Inflammatory macrophage treated with lipopolysaccharide for 1 hour (primary cell): ENCODE measurements at regions not wholly inside any gene's neighbourhood (a gene's known extent, or its start where the extent isn't known, plus 50 kb on each side); places are given as distances from the start of the nearest gene placed in this dataset.

Source experiments
- DNase-seq, 2 donors: peaks; one replicate each; pipeline ENCODE4 v3.0.0-alpha.2; 2020 to 2022

DNA sequence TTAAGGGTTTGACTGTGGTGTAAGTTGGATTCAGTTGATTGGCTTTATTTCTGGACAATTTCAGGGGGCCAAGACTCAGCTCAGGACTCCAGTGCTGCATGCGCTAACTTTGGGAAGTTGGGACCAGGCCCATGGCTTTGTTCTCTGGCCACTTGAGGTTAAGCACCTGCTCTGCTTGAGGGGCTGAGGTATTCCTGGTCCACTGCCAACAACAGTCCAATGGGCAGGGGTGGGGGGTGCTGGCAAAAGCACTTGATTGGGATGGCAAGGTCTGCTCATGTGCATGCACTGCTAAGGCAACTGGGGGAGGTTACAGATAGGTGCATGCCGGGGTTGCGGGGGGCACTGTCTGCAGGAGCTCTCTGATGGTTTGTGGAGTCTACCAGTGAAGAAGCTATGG lies 52.6 kb upstream of the ASB17 start:
- no peak for DNase-seq

DNA sequence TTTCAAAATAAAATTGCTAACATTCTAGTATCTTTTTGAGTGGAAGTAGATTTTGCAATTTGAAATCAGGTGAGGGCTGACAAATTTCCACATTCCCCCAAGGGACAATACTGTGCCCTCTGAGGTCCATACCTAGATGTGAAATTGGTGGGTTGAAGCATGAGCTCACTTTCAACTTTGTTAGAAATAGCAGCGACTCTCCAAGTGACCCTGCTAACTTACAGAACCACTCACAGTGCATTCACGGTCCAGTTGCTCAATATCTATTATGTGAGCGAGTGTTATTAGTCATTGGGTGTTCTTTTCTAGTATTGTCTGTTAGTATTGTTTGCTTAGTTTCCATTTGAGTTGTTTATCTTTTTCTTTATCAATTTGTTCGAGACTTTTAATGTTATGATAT lies 53.6 kb upstream of the ASB17 start:
- DNase-seq: no peak

DNA sequence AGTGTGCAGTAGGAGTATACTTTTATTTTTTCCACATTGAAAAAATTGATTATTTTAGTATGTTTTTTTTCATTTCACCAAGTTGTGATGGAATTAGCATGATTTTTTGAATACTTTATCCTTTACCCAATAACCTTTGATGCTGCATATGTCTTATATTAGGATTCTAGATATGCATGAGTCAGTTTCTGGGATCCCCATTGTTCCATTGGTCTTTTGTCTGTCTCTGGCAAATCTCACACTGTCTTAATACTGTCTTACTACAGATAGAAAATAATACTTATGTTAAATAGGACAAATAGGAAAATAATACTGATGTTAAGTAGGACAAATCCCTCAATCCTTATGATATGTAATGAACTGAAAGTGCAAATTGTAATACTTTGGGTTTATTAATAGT lies 54.3 kb upstream of the ASB17 start:
- DNase-seq: no peak

DNA sequence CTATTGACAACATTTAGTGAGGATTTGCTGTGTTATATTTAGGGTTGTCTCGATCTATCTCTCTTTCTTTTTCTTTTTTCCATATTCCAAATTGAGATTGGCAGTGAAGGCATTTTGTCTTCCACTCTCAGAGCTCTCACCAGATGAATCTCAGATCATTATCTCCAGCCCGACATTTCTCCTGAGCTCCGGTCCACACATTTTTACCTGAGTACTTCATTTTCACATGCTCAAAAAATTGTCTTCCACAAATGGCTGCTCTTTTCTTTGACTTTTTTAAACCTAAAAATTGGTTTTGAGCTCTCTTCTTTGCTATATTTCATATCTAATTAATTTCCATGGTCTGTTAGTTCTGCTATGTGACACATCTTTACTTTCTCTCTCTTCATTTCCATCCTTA lies 56.9 kb upstream of the ASB17 start:
- DNase-seq: no peak

DNA sequence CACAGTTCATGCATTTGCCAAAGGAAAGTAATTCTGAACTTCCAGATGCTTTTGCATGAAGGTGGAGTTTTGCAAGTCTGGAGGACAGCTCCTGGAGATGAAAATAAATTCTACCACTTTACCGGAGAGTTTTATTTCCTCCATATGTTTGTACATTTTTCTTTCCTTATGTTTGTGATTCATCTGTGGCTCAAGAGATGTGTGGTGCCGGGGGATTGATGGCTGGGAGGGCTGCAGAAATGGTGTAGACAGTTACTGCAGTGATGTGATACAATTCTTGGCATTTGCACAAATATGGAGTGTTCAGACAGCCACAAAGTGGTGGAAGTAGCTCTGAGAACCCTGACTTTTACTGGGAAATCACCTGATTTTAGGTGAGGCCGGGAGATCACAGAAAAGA lies 58.5 kb upstream of the ASB17 start:
- DNase-seq: no peak

DNA sequence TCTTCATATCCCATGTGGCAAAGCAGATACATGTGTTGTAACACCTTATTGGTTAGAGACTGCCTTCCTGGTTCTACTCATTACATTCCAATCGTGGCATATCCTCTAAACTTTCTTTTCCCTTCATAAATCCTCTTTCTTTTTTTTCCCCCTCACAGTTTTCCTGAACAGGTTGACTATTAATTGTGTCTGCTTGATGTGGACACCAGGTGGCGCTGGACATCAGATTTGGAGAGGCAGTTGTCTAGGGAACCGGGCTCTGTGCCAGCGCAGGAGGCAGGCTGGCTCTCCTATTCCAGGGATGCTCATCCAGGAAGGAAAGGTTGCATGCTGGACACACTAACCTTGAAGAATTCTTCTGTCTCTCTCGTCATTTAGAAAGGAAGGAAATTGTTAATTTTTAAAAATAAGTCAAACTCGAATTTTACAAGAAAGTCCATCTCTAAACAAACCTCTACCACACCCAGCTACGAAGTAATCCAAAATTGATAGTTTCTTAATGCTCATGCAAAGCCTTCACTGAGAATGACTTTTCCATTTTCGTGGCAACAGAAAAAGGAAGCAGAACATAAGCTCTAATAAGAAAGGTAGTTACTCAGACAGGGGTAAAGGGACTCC lies 59.4 kb upstream of the ASB17 start:
- DNase-seq: peak; percentile 53 to 76

DNA sequence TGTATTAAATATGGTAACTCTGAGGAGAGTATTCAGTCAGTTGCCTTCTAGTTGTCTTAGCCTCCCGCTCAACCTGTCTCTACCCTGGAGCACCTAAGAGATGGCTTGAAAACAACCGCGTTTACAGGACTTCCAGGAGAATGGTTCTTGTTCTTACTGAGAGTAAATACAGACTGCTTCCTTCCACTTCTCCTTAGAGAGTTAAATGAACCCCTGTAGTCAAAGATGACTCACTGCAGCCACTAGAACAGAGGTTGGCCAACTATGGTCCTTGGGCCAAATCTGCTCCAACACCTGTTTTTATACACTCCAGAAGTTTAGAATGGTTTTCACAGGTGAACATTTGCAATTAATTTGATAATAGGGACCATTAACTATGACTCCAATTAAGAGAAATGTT lies 60.1 kb upstream of the ASB17 start:
- DNase-seq: no peak

DNA sequence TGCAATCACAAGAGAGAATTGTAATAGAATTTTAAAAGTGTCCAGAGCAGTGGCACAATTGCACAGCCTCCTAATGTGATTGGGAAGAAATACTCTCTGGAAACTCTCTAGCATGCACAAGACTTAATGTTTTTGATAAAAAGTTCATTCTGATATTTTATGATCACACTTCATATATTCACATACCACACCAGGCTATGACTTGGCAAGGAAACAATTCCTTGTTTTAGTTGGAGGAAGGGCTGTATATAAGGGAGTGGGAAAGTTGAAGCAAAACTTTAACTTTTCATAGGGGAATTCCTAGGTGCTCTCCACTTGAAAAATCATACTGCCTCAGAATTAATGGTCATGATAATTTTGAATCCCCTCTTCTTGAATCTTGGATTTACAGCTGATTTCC lies 61.5 kb upstream of the ASB17 start:
- DNase-seq: no peak

DNA sequence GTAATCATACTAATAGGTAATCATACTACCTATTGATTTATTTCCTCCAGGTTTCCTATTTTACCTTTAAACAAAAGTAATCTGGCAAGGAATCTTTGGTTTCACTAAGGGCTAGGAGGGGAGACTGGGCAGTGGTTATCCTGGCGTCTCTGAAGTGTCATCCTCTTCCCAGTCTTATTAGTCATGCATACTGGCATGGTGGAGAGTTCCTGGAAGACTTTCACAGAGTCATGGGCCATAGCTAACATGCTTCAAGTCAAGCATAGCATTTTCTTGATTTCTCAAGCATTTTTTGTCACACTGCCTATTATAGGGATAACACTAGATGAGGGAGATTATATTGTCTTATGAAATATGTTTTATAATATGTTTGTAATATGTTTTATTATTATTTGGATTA lies 64.0 kb upstream of the ASB17 start:
- no peak for DNase-seq

DNA sequence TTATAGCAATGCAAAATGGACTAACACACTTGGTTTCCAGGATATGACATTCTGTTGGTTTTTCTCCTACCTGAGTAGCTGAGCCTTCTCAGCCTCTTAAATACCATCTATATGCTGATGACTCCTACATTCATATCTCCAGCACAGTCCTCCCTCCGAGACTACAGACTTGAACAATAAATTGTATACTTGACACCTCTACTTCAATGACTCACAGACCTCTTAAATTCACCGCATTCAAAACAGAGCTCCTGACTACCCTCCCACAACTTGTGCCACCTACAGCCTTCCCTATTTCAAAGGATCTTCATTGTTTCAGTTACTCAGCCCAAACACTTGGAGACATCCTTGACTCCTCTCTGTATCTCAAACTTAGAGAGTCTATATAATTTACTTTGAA lies 66.8 kb upstream of the ASB17 start:
- DNase-seq: no peak

DNA sequence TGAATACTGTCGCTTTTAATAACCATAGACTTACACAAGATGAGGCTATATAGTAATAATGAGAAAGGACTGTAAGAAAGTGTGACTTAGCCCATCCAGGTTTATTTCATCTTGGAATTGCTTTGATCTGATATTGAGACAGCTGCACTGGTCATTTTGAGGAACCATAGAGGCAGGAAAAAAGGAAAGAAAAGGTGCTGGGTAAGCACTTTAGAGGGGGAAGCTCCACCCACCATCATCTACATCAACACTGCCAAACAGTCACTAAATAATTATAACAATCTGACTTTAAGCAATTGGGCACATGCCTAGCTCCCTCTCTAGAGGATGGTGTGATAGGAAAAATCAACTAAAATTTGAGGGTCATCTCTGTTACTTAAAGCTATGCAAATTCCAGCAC lies 70.6 kb upstream of the ST6GALNAC3 start:
- peak; percentile 1 to 3 for DNase-seq

DNA sequence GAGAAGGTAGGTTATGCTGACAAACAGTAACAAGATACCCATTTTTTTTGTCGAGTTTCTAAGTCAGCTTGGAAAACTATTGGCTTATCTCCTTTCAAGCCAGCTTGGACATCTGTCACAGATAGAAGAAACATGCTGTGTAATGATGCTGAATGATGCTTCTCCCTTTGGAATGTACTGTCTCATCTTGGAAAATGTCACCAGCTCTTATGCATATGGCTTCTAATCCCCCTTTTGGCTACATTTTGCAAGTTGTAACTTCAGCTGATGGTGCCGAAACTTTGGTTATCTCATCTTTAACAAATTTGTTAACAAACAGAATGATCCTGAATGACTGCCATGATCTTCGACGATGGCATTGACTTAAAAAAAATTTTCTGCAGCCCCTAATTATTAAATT lies 68.8 kb upstream of the ST6GALNAC3 start:
- DNase-seq: no peak

DNA sequence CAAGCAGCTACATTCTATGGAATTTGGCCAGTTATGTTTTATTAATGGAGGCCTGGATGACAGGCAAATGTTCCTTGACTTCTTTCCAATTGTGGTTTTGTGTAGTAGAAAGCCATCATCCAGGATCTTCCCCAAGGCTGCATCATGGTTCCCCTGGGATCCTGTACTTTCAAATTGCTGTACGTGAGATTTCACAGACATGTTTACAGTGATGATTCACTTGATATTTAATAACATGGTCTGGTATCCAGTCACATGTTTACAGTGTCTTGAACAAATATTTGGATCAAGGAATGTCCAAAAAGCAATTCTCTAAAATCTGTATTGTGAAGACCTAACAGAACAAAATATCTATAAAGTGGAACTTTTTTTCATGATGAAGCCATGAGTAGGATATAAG lies 68.3 kb upstream of the ST6GALNAC3 start:
- DNase-seq: no peak

DNA sequence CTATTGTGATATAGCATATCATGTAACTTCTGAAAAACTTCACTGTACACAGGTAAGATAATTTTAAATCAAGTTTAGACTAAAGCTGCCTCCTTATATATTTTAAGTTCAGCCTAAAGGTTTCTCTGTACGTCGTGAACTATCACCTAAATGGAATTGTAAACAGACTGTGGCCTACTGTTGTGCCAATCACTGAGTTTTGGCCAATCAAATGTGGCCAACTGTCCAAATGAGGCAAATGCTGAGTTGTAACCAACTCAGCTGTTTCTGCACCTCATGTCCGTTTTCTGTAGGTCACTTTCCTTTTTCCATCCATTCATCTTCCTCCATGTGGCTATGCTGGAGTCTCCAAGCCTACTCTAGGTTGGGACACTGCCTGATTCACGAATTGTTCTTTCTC lies 63.7 kb upstream of the ST6GALNAC3 start:
- no peak for DNase-seq

DNA sequence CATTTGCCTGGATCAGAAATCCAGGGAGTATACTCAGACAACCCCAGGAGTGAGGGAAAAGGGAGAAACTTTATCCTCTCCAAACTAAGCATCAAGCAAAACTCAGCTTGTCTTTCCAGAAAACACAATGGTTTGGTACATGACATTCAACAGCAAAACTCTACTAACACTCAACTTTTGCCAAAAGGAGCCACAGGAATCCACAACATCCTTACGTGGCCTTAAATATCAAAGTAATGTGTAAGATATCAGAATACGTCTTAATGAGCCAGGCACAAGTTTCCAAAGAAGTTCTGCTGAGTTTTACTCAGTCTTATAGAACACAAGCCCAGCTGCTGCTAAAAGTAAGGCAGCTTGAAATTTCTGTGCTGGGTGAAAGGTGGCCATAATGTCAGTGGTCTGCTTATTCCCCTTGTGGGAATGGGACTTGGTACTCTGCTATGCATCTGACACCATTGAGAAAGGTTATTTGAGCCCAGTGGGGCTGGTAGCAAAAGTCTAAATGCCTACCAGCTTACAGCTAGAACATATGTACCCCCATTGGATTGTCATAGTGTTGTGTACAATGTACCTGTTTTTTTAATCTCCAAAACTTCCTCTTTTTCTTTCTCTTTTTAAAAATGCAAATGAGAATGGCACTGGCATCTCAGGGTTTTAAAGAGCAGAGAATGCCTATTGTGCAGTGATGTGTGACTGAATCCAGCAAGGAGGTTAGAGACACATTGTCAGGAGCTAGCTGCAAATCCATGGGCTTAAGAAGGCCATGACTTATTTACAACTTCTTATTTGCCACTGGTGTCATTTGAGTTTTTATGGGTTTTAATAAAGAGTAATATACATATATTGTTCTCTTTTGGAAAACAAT lies 62.0 kb upstream of the ST6GALNAC3 start:
- no peak for DNase-seq

DNA sequence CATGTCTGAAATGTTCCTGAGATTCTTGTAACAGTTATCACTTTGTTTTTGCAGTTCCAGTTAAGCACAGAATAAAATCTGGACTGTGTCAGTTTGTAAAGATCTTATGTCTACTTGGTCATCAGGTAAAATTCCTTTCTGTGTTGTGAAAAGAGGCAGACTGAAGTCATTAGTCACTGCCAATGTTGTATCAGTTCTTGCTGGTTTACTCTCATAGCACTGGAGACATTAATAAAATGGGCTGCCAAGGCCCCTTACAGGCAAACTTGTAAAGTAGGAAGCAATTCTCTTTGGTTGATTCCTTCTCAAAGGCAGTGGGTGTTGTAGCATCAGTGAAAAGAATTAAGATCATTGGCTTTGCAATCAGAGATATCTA lies 61.4 kb upstream of the ST6GALNAC3 start:
- no peak for DNase-seq

DNA sequence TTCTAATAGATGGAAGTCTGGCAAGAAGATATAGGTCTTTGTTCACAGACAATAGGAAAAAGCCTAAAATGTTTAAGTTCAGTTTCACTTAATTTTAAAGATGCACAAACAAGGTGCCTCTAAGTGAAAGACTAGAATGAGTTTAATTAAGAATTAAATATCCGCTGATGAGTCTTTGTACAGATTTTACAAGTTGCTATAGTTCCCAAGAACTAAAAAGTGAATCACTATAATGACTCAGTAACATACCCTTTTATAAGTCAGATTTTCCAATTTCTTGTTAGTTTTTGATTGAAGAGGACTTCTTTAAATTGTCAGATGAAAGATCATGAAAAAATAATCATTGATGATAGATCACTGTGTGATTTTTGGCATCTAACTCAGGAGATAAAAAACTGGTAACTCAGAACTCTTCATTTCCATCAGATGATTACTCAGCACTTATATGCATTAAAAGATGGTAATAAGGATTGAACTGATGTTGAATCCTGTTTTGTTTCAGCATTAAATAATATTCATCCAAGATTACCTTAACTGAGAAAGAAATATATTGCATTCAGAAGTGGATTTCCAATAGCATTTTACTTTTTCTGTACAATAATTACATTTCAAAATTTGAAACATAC lies 59.0 kb upstream of the ST6GALNAC3 start:
- DNase-seq: no peak

DNA sequence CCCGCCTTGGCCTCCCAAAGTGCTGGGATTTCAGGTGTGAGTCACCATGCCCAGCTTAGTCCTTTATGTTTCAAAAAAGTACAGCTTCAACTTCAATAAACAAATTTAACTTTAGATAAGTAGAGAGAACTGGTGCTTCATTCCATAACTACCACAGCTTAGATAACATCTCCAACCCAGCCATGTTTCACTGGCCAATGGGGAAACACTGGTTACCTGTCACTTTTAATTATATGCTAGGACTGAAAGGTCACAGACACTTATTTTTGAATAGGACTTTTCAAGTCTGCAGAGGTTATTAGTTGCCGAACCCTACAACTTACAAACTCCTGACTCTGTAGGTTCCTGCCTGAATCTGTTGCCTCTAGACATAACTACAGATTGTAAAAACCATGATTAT lies 56.5 kb upstream of the ST6GALNAC3 start:
- DNase-seq: no peak

DNA sequence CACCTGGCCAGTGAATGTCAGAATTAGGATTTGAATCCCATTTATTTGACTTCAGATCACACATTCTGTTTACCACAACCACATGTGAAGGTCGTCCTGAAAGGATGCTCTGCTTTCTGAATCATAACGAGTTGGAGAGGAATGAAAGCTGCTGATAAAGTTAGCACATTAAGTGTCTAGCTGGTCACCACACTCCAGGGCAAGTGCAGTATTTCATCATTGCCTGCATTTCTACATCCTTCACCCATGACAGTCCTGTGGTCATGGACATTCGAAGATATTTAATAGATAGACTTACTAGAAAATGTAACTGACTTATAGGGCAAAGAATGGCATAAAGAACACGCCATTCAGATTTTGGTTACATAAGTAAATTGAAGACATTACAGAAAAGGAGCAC lies 52.7 kb upstream of the ST6GALNAC3 start:
- no peak for DNase-seq

DNA sequence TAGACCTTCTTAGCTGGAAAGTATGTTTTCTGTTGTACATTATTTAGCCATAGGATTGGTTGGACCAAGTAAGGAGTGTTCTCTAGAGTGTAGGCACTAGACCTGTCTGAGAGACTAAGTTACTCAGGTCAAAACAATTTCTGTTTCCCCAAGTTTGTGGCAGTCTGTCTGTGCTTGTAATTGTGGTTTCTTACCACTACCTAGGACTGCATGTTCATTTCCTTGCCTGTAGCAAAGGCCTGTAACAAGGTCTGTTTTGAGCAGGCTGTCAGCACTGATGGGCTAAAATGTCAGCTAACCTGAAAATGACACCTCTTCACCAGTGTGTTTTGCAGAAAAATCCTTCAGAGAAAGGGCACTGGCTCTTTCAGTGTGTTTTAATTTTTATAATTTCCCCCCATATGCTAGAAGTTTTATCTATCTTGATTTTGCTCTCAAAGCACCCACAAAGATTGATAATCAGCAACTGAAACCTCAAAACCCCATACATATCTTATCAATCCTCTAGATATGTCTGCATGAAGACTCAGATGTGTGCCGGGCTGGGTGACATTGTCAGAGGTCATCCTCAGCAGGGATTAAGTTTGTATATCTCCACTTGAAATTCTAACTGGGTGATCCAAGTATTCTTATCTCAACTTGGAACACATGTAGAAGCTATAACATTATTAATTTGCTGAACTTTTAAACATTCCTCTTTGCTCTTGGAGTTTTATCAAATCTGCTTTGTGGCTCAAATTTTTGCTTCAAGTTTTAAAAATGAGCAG lies 50.7 kb upstream of the ST6GALNAC3 start:
- DNase-seq: no peak
